Caki2 (cell line): ENCODE measurements at regions not wholly inside any gene's neighbourhood (a gene's known extent, or its start where the extent isn't known, plus 50 kb on each side); places are given as distances from the start of the nearest gene placed in this dataset.
"Not testable (repeated sequence)": the region's sequence is repeated elsewhere in the genome, so short reads cannot be mapped to it uniquely, and the experiment has no call there.

Experiments used
- DNase-seq: peaks from one replicate; pipeline ENCODE4 v3.0.0-alpha.2; 2015; ENCODE audit warnings: low read depth
- in situ Hi-C: cut with HindIII; loops from 2 replicates; pipeline ENCODE4 v1.10.0; 2016; ENCODE audit warnings: low sequenced_read_pairs, low pct_unique_long_range_greater_than_20kb, mixed read lengths

GRCh38 chr7:118843456-118843855 lies 619.0 kb downstream of the ANKRD7 start:
- DNase-seq, result no peak
- in situ Hi-C loops, result no loop called here

- no peak for DNase-seq
- in situ Hi-C loops, result no loop called here
Observed at GRCh38 chr7:118844748-118845147, 620.2 kb downstream of the ANKRD7 start.

GRCh38 chr7:118845791-118846190 lies 621.3 kb downstream of the ANKRD7 start:
- no peak for DNase-seq
- in situ Hi-C loops, result no loop called here

- in situ Hi-C loops, result no loop called here
- no peak for DNase-seq
Observed at GRCh38 chr7:118846977-118847376, 622.5 kb downstream of the ANKRD7 start.

- in situ Hi-C loops, result no loop called here
- DNase-seq, result no peak
Observed at GRCh38 chr7:118855290-118855689, 630.8 kb downstream of the ANKRD7 start.

GRCh38 chr7:118858651-118859149 lies 634.2 kb downstream of the ANKRD7 start:
- no peak for DNase-seq
- in situ Hi-C loops, result no loop called here

GRCh38 chr7:118861581-118861980 lies 637.1 kb downstream of the ANKRD7 start:
- DNase-seq, result no peak
- in situ Hi-C loops, result no loop called here

- no peak for DNase-seq
- in situ Hi-C loops, result no loop called here
Observed at GRCh38 chr7:118862740-118863139, 638.2 kb downstream of the ANKRD7 start.

GRCh38 chr7:118863966-118864365 lies 639.5 kb downstream of the ANKRD7 start:
- in situ Hi-C loops, result no loop called here
- no peak for DNase-seq

- no peak for DNase-seq
- in situ Hi-C loops, result no loop called here
Observed at GRCh38 chr7:118867860-118868259, 643.4 kb downstream of the ANKRD7 start.

- in situ Hi-C loops, DNase-seq: not testable (repeated sequence)
Observed at GRCh38 chr7:118869141-118869540, 644.6 kb downstream of the ANKRD7 start.

- no peak for DNase-seq
- in situ Hi-C loops, result no loop called here
Observed at GRCh38 chr7:118870187-118870586, 645.7 kb downstream of the ANKRD7 start.

- in situ Hi-C loops, result no loop called here
- DNase-seq, result no peak
Observed at GRCh38 chr7:118872568-118872967, 648.1 kb downstream of the ANKRD7 start.

- in situ Hi-C loops, result no loop called here
Observed at GRCh38 chr7:118877187-118877586, 652.7 kb downstream of the ANKRD7 start.

GRCh38 chr7:118878336-118878735 lies 653.8 kb downstream of the ANKRD7 start:
- in situ Hi-C loops, result no loop called here
- DNase-seq, result no peak

More at GRCh38 chr7:118877187-118877586, 652.7 kb downstream of the ANKRD7 start:
- no peak for DNase-seq

GRCh38 chr7:118898284-118898683 lies 673.8 kb downstream of the ANKRD7 start:
- DNase-seq, result no peak
- in situ Hi-C loops, result no loop called here

- in situ Hi-C loops, result no loop called here
- no peak for DNase-seq
Observed at GRCh38 chr7:118902600-118902999, 678.1 kb downstream of the ANKRD7 start.

- in situ Hi-C loops, result no loop called here
- no peak for DNase-seq
Observed at GRCh38 chr7:118907911-118908527, 683.5 kb downstream of the ANKRD7 start.

GRCh38 chr7:118916120-118916519 lies 691.6 kb downstream of the ANKRD7 start:
- in situ Hi-C loops, DNase-seq: not testable (repeated sequence)

- no peak for DNase-seq
- in situ Hi-C loops, result no loop called here
Observed at GRCh38 chr7:118918556-118918955, 694.1 kb downstream of the ANKRD7 start.
